Ishikawa (cell line): ENCODE measurements at regions not wholly inside any gene's neighbourhood (a gene's known extent, or its start where the extent isn't known, plus 50 kb on each side); places are given as distances from the start of the nearest gene placed in this dataset.

Experiments used
- EP300 ChIP-seq: IDR thresholded peaks from 2 replicates; pipeline ENCODE4 v1.6.1; 2012; ENCODE audit warnings: borderline replicate concordance
- FOXM1 ChIP-seq: IDR thresholded peaks from 2 replicates; pipeline ENCODE4 v1.6.1; 2012; ENCODE audit warnings: low read depth, borderline replicate concordance
- REST ChIP-seq: IDR thresholded peaks from 2 replicates; pipeline ENCODE4 v1.6.1; 2012; ENCODE audit warnings: low read depth, mild to moderate bottlenecking
- TAF1 ChIP-seq: IDR thresholded peaks from 2 replicates; pipeline ENCODE4 v1.6.1; 2012; ENCODE audit warnings: low read depth, mild to moderate bottlenecking
- USF1 ChIP-seq: IDR thresholded peaks from 2 replicates; pipeline ENCODE4 v1.6.1; 2012
- YY1 ChIP-seq: IDR thresholded peaks from 2 replicates; pipeline ENCODE4 v1.6.1; 2012; ENCODE audit warnings: low read depth

GRCh38 chr1:221264848-221265247 is 385.6 kb downstream of the HLX start:
- no peak for TF ChIP-seq EP300
- no peak for TF ChIP-seq REST
- TF ChIP-seq USF1: no peak
- no peak for TF ChIP-seq FOXM1
- TF ChIP-seq YY1: no peak
- TF ChIP-seq TAF1: no peak
